T-helper 1 cell treated with Interleukin-12 subunit alpha and Interleukin-12 subunit beta and Interleukin-4 antibody, amounts not matched to agents 30 ng/mL and 1 ng/mL, for 36 hours (primary cell): ENCODE measurements at regions not wholly inside any gene's neighbourhood (a gene's known extent, or its start where the extent isn't known, plus 50 kb on each side); places are given as distances from the start of the nearest gene placed in this dataset.

Source experiments
- intact Hi-C: fragments of 100-400 bp; cut with micrococcal nuclease; formaldehyde crosslinking; loops from one replicate; pipeline ENCODE4 v1.15.1; 2024

GRCh38 chr5:96285823-96286222, 147.2 kb downstream of the PCSK1 start:
- intact Hi-C loops = no loop called here

- intact Hi-C loops = loop anchor here (5.0 kb wide), 3 partner anchors 63 to 323 kb away; partner anchors contain the start of gene ELL2
Measured at GRCh38 chr5:96284727-96285389, 148.2 kb downstream of the PCSK1 start.

- intact Hi-C loops = loop anchor here (5.0 kb wide), 3 partner anchors 61 to 321 kb away; partner anchors contain the start of gene ELL2
Measured at GRCh38 chr5:96283589-96283988, 149.5 kb downstream of the PCSK1 start.

GRCh38 chr5:96282020-96282419, 151.0 kb downstream of the PCSK1 start:
- intact Hi-C loops = loop anchor here (5.0 kb wide), 3 partner anchors 60 to 320 kb away; partner anchors contain the start of gene ELL2

GRCh38 chr5:96280946-96281393, 152.1 kb downstream of the PCSK1 start:
- intact Hi-C loops = loop anchor here (1.0 to 5.0 kb wide), 7 partner anchors 16 to 412 kb away; partner anchors contain the start of gene ELL2

- intact Hi-C loops = loop anchor here (1.0 to 5.0 kb wide), 7 partner anchors 17 to 411 kb away; partner anchors contain the start of gene ELL2
Measured at GRCh38 chr5:96279801-96280542, 153.1 kb downstream of the PCSK1 start.

- intact Hi-C loops = no loop called here
Measured at GRCh38 chr5:96278981-96279380, 154.1 kb downstream of the PCSK1 start.

- intact Hi-C loops = no loop called here
Measured at GRCh38 chr5:96275051-96275450, 158.0 kb downstream of the PCSK1 start.

GRCh38 chr5:96265487-96265886, 167.6 kb downstream of the PCSK1 start:
- intact Hi-C loops = no loop called here

GRCh38 chr5:96264047-96264446, 169.0 kb downstream of the PCSK1 start:
- intact Hi-C loops = no loop called here

- intact Hi-C loops = no loop called here
Measured at GRCh38 chr5:96262105-96262504, 170.9 kb downstream of the PCSK1 start.

GRCh38 chr5:96260009-96260408, 173.0 kb downstream of the PCSK1 start:
- intact Hi-C loops = no loop called here

- intact Hi-C loops = no loop called here
Measured at GRCh38 chr5:96259151-96259772, 173.8 kb downstream of the PCSK1 start.

GRCh38 chr5:96258692-96259091, 174.4 kb downstream of the PCSK1 start:
- intact Hi-C loops = no loop called here

- intact Hi-C loops = no loop called here
Measured at GRCh38 chr5:96257904-96258303, 175.1 kb downstream of the PCSK1 start.

- intact Hi-C loops = no loop called here
Measured at GRCh38 chr5:96256795-96257470, 176.1 kb downstream of the PCSK1 start.

- intact Hi-C loops = no loop called here
Measured at GRCh38 chr5:96254980-96255691, 177.9 kb downstream of the PCSK1 start.

- intact Hi-C loops = no loop called here
Measured at GRCh38 chr5:96253140-96253539, 179.9 kb downstream of the PCSK1 start.

- intact Hi-C loops = no loop called here
Measured at GRCh38 chr5:96252596-96252995, 180.5 kb downstream of the PCSK1 start.

GRCh38 chr5:96250782-96251181, 182.3 kb downstream of the PCSK1 start:
- intact Hi-C loops = no loop called here

GRCh38 chr5:96248131-96248530, 184.9 kb downstream of the PCSK1 start:
- intact Hi-C loops = no loop called here
